KG1 (cell line): ENCODE measurements at regions not wholly inside any gene's neighbourhood (a gene's known extent, or its start where the extent isn't known, plus 50 kb on each side); places are given as distances from the start of the nearest gene placed in this dataset.
"Not testable (repeated sequence)": the region's sequence is repeated elsewhere in the genome, so short reads cannot be mapped to it uniquely, and the experiment has no call there.

Source experiments
- DNase-seq: peaks from one replicate; lab custom pipeline; 2025; lab: John Stamatoyannopoulos, UW

- no peak for DNase-seq
Observed at GRCh38 chr22:22697377-22698117, 53.1 kb downstream of the GGTLC2 start.

GRCh38 chr22:22698263-22698750, 53.9 kb downstream of the GGTLC2 start:
- no peak for DNase-seq

- no peak for DNase-seq
Observed at GRCh38 chr22:22700631-22701030, 56.2 kb downstream of the GGTLC2 start.

GRCh38 chr22:22701557-22701956, 57.1 kb downstream of the GGTLC2 start:
- DNase-seq: not testable (repeated sequence)

- no peak for DNase-seq
Observed at GRCh38 chr22:22702237-22703202, 58.1 kb downstream of the GGTLC2 start.

GRCh38 chr22:22703203-22703570, 58.8 kb downstream of the GGTLC2 start:
- DNase-seq: no peak

- no peak for DNase-seq
Observed at GRCh38 chr22:22703715-22704114, 59.3 kb downstream of the GGTLC2 start.

GRCh38 chr22:22704156-22704946, 59.9 kb downstream of the GGTLC2 start:
- no peak for DNase-seq

- DNase-seq: no peak
Observed at GRCh38 chr22:22705328-22706100, 61.1 kb downstream of the GGTLC2 start.

GRCh38 chr22:22706253-22706915, 62.0 kb downstream of the GGTLC2 start:
- DNase-seq: no peak

GRCh38 chr22:22709719-22710445, 65.5 kb downstream of the GGTLC2 start:
- DNase-seq: no peak

- DNase-seq: peak; percentile 14
Observed at GRCh38 chr22:22710719-22711531, 66.5 kb downstream of the GGTLC2 start.

GRCh38 chr22:22711532-22711913, 67.1 kb downstream of the GGTLC2 start:
- DNase-seq: no peak

GRCh38 chr22:22712092-22712658, 67.8 kb downstream of the GGTLC2 start:
- no peak for DNase-seq

GRCh38 chr22:22712666-22713365, 68.4 kb downstream of the GGTLC2 start:
- DNase-seq: no peak

GRCh38 chr22:22713416-22713815, 69.0 kb downstream of the GGTLC2 start:
- no peak for DNase-seq

- DNase-seq: no peak
Observed at GRCh38 chr22:22714600-22715335, 70.4 kb downstream of the GGTLC2 start.
